ENCODE measurements at regions not wholly inside any gene's neighbourhood (a gene's known extent, or its start where the extent isn't known, plus 50 kb on each side); places are given as distances from the start of the nearest gene placed in this dataset.
A peak's percentile ranks its signal among the peaks of the same experiment; 100 is the strongest.

GRCh38 chr21:15140321-15141019 lies 75.7 kb upstream of the NRIP1 start (continued):
- TF ChIP-seq, protein P1, sequence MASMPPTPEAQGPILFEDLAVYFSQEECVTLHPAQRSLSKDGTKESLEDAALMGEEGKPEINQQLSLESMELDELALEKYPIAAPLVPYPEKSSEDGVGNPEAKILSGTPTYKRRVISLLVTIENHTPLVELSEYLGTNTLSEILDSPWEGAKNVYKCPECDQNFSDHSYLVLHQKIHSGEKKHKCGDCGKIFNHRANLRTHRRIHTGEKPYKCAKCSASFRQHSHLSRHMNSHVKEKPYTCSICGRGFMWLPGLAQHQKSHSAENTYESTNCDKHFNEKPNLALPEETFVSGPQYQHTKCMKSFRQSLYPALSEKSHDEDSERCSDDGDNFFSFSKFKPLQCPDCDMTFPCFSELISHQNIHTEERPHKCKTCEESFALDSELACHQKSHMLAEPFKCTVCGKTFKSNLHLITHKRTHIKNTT (CRISPR knock-in tag; IDR thresholded peaks at IDR 0.05), result no peak
- TF ChIP-seq ZSCAN25 (CRISPR knock-in tag; IDR thresholded peaks at IDR 0.05) (0 out of 2 replicates have a peak, but pooled peaks have one; percentile 36), ZNF263 (CRISPR knock-in tag; IDR thresholded peaks at IDR 0.05) (no peak), ZNF430 (CRISPR knock-in tag; IDR thresholded peaks at IDR 0.05) (peak; percentile 88; the same call in 1 of the 2 replicates), ZNF329 (CRISPR knock-in tag; IDR thresholded peaks at IDR 0.05; ENCODE audit: low read depth) (no peak), ZNF292 (CRISPR knock-in tag; IDR thresholded peaks at IDR 0.05; ENCODE audit: borderline replicate concordance, low read depth) (peak; percentile 97), REXO4 (CRISPR knock-in tag; IDR thresholded peaks at IDR 0.05; ENCODE audit: borderline replicate concordance) (no peak), CC2D1A (CRISPR knock-in tag; IDR thresholded peaks at IDR 0.05) (no peak), ZBTB25 (CRISPR knock-in tag; IDR thresholded peaks at IDR 0.05) (peak; percentile 91), ZNF234 (CRISPR knock-in tag; conservative IDR thresholded peaks at IDR 0.05) (no peak), DR1 (CRISPR knock-in tag; IDR thresholded peaks at IDR 0.05) (no peak), ARHGAP35 (CRISPR knock-in tag; IDR thresholded peaks at IDR 0.05; ENCODE audit: borderline replicate concordance) (no peak), ZNF225 (CRISPR knock-in tag; IDR thresholded peaks at IDR 0.05) (no peak), BORCS8-MEF2B (CRISPR knock-in tag; IDR thresholded peaks at IDR 0.05) (peak; percentile 85), ZFP90 (CRISPR knock-in tag; IDR thresholded peaks at IDR 0.05; ENCODE audit: borderline replicate concordance) (no peak), HDAC2 (CRISPR knock-in tag; IDR thresholded peaks at IDR 0.05) (peak; percentile 100), MLLT10 (CRISPR knock-in tag; IDR thresholded peaks at IDR 0.05) (no peak), HNRNPLL (IDR thresholded peaks at IDR 0.05; ENCODE audit: low read depth, low read length, poor library complexity, severe bottlenecking) (no peak), ZNF614 (CRISPR knock-in tag; IDR thresholded peaks at IDR 0.05; ENCODE audit: borderline replicate concordance) (peak; percentile 98)
- TF ChIP-seq, protein P2, sequence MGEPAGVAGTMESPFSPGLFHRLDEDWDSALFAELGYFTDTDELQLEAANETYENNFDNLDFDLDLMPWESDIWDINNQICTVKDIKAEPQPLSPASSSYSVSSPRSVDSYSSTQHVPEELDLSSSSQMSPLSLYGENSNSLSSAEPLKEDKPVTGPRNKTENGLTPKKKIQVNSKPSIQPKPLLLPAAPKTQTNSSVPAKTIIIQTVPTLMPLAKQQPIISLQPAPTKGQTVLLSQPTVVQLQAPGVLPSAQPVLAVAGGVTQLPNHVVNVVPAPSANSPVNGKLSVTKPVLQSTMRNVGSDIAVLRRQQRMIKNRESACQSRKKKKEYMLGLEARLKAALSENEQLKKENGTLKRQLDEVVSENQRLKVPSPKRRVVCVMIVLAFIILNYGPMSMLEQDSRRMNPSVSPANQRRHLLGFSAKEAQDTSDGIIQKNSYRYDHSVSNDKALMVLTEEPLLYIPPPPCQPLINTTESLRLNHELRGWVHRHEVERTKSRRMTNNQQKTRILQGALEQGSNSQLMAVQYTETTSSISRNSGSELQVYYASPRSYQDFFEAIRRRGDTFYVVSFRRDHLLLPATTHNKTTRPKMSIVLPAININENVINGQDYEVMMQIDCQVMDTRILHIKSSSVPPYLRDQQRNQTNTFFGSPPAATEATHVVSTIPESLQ (CRISPR knock-in tag; conservative IDR thresholded peaks at IDR 0.05), result no peak
- TF ChIP-seq, protein P3, sequence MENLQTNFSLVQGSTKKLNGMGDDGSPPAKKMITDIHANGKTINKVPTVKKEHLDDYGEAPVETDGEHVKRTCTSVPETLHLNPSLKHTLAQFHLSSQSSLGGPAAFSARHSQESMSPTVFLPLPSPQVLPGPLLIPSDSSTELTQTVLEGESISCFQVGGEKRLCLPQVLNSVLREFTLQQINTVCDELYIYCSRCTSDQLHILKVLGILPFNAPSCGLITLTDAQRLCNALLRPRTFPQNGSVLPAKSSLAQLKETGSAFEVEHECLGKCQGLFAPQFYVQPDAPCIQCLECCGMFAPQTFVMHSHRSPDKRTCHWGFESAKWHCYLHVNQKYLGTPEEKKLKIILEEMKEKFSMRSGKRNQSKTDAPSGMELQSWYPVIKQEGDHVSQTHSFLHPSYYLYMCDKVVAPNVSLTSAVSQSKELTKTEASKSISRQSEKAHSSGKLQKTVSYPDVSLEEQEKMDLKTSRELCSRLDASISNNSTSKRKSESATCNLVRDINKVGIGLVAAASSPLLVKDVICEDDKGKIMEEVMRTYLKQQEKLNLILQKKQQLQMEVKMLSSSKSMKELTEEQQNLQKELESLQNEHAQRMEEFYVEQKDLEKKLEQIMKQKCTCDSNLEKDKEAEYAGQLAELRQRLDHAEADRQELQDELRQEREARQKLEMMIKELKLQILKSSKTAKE (CRISPR knock-in tag; IDR thresholded peaks at IDR 0.05; ENCODE audit: borderline replicate concordance), result peak; percentile 99
- TF ChIP-seq, protein P4, sequence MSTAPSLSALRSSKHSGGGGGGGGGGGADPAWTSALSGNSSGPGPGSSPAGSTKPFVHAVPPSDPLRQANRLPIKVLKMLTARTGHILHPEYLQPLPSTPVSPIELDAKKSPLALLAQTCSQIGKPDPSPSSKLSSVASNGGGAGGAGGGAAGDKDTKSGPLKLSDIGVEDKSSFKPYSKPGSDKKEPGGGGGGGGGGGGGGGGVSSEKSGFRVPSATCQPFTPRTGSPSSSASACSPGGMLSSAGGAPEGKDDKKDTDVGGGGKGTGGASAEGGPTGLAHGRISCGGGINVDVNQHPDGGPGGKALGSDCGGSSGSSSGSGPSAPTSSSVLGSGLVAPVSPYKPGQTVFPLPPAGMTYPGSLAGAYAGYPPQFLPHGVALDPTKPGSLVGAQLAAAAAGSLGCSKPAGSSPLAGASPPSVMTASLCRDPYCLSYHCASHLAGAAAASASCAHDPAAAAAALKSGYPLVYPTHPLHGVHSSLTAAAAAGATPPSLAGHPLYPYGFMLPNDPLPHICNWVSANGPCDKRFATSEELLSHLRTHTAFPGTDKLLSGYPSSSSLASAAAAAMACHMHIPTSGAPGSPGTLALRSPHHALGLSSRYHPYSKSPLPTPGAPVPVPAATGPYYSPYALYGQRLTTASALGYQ (CRISPR knock-in tag; IDR thresholded peaks at IDR 0.05), result peak; percentile 97
